ENCODE measurements at regions not wholly inside any gene's neighbourhood (a gene's known extent, or its start where the extent isn't known, plus 50 kb on each side); places are given as distances from the start of the nearest gene placed in this dataset.

GRCh38 chr6:165864925-165865324 lies 201.9 kb upstream of the PDE10A start:
- no peak overlapping the region for H3K4me3 Mint-ChIP-seq (ENCODE audit: unreplicated experiment)
- DNase-seq (ENCODE audit: low spot score) = no peak
- H3K27me3 Mint-ChIP-seq (ENCODE audit: unreplicated experiment) = peaks cover 1% of the 10 kb centered on the region
- peaks cover under 1% of the 10 kb centered on the region for H3K9me3 Mint-ChIP-seq (ENCODE audit: unreplicated experiment)
- no peak for TF ChIP-seq CTCF (IDR thresholded peaks at IDR 0.05; ENCODE audit: unreplicated experiment)
- H3K36me3 Mint-ChIP-seq (ENCODE audit: low read depth, unreplicated experiment) = no peaks in the 10 kb centered on the region
- H3K27ac Mint-ChIP-seq (ENCODE audit: unreplicated experiment) = no peak overlapping the region
- no peaks in the 10 kb centered on the region for H3K4me1 Mint-ChIP-seq (ENCODE audit: unreplicated experiment)

- H3K36me3 Mint-ChIP-seq (ENCODE audit: low read depth, unreplicated experiment) = no peaks in the 10 kb centered on the region
- DNase-seq (ENCODE audit: low spot score) = no peak
- no peaks in the 10 kb centered on the region for H3K9me3 Mint-ChIP-seq (ENCODE audit: unreplicated experiment)
- no peak overlapping the region for H3K4me3 Mint-ChIP-seq (ENCODE audit: unreplicated experiment)
- peaks cover 1% of the 10 kb centered on the region for H3K27me3 Mint-ChIP-seq (ENCODE audit: unreplicated experiment)
- no peaks in the 10 kb centered on the region for H3K4me1 Mint-ChIP-seq (ENCODE audit: unreplicated experiment)
- no peak overlapping the region for H3K27ac Mint-ChIP-seq (ENCODE audit: unreplicated experiment)
- no peak for TF ChIP-seq CTCF (IDR thresholded peaks at IDR 0.05; ENCODE audit: unreplicated experiment)
Measured at GRCh38 chr6:165864218-165864617, 201.2 kb upstream of the PDE10A start.

GRCh38 chr6:165863801-165864200 lies 200.8 kb upstream of the PDE10A start:
- Mint-ChIP-seq H3K27me3 (ENCODE audit: unreplicated experiment) (peaks cover 1% of the 10 kb centered on the region), H3K27ac (ENCODE audit: unreplicated experiment) (no peak overlapping the region), H3K9me3 (ENCODE audit: unreplicated experiment) (no peaks in the 10 kb centered on the region), H3K4me1 (ENCODE audit: unreplicated experiment) (no peaks in the 10 kb centered on the region), H3K4me3 (ENCODE audit: unreplicated experiment) (no peak overlapping the region), H3K36me3 (ENCODE audit: low read depth, unreplicated experiment) (no peaks in the 10 kb centered on the region)
- no peak for DNase-seq (ENCODE audit: low spot score)
- TF ChIP-seq CTCF (IDR thresholded peaks at IDR 0.05; ENCODE audit: unreplicated experiment) = no peak

- no peak overlapping the region for H3K27ac Mint-ChIP-seq (ENCODE audit: unreplicated experiment)
- no peak for DNase-seq (ENCODE audit: low spot score)
- no peaks in the 10 kb centered on the region for H3K9me3 Mint-ChIP-seq (ENCODE audit: unreplicated experiment)
- no peaks in the 10 kb centered on the region for H3K36me3 Mint-ChIP-seq (ENCODE audit: low read depth, unreplicated experiment)
- H3K27me3 Mint-ChIP-seq (ENCODE audit: unreplicated experiment) = peaks cover 1% of the 10 kb centered on the region
- H3K4me3 Mint-ChIP-seq (ENCODE audit: unreplicated experiment) = no peak overlapping the region
- no peaks in the 10 kb centered on the region for H3K4me1 Mint-ChIP-seq (ENCODE audit: unreplicated experiment)
- no peak for TF ChIP-seq CTCF (IDR thresholded peaks at IDR 0.05; ENCODE audit: unreplicated experiment)
Measured at GRCh38 chr6:165862813-165863212, 199.8 kb upstream of the PDE10A start.

- no peaks in the 10 kb centered on the region for H3K36me3 Mint-ChIP-seq (ENCODE audit: low read depth, unreplicated experiment)
- H3K4me3 Mint-ChIP-seq (ENCODE audit: unreplicated experiment) = no peak overlapping the region
- H3K27ac Mint-ChIP-seq (ENCODE audit: unreplicated experiment) = no peak overlapping the region
- peaks cover 4% of the 10 kb centered on the region for H3K27me3 Mint-ChIP-seq (ENCODE audit: unreplicated experiment)
- H3K9me3 Mint-ChIP-seq (ENCODE audit: unreplicated experiment) = no peaks in the 10 kb centered on the region
- TF ChIP-seq CTCF (IDR thresholded peaks at IDR 0.05; ENCODE audit: unreplicated experiment) = no peak
- H3K4me1 Mint-ChIP-seq (ENCODE audit: unreplicated experiment) = no peaks in the 10 kb centered on the region
- no peak for DNase-seq (ENCODE audit: low spot score)
Measured at GRCh38 chr6:165861226-165861625, 198.2 kb upstream of the PDE10A start.

Data from endothelial cell (in vitro differentiated cells).